Mesodermal cell (in vitro differentiated cells): ENCODE measurements at regions not wholly inside any gene's neighbourhood (a gene's known extent, or its start where the extent isn't known, plus 50 kb on each side); places are given as distances from the start of the nearest gene placed in this dataset.
A peak's percentile ranks its signal among the peaks of the same experiment; 100 is the strongest.

Experiments
- H3K27ac ChIP-seq: 2 replicates; pipeline ENCODE4 v1.7.0; 2013; ENCODE audit warnings: mild to moderate bottlenecking, low read depth, low read length, moderate library complexity; ENCODE audit not compliant: severe bottlenecking
- H3K36me3 ChIP-seq: 2 replicates; pipeline ENCODE4 v1.7.1; 2013; ENCODE audit warnings: mild to moderate bottlenecking, low read length, moderate library complexity; ENCODE audit not compliant: control insufficient read depth, insufficient read depth
- H3K4me1 ChIP-seq: one replicate; pipeline ENCODE4 v1.7.1; 2013; ENCODE audit warnings: mild to moderate bottlenecking, low read length; ENCODE audit not compliant: insufficient read depth, control insufficient read depth, poor library complexity, severe bottlenecking
- H3K4me3 ChIP-seq: 2 replicates; pipeline ENCODE4 v1.7.0; 2013; ENCODE audit warnings: low read length, control low read depth, mild to moderate bottlenecking; ENCODE audit not compliant: insufficient read depth, poor library complexity, severe bottlenecking; ENCODE audit errors: extremely low read depth
- H3K9me3 ChIP-seq: 2 replicates; pipeline ENCODE4 v1.7.1; 2013; ENCODE audit warnings: mild to moderate bottlenecking, low read length, moderate library complexity; ENCODE audit not compliant: control insufficient read depth
- WGBS, 2 experiments: methylation state at CpG; one replicate each; pipeline ENCODE4 v1.1.5; 2013; ENCODE audit warnings: missing lambda C conversion rate in 2 of 2; ENCODE audit not compliant: insufficient coverage in 2 of 2; 5-methylcytosine and 5-hydroxymethylcytosine counted together

- Histone ChIP-seq H3K27ac (no peak overlapping the region), H3K9me3 (no peaks in the 10 kb centered on the region), H3K36me3 (no peaks in the 10 kb centered on the region), H3K4me1 (no peaks in the 10 kb centered on the region), H3K4me3 (no peak overlapping the region)
- WGBS, 2 experiments, result no CpG with 5 or more reads among the region's 2 CpGs
Measured at GRCh38 chr4:14504162-14504561, 498.1 kb upstream of the CPEB2 start.

GRCh38 chr4:14513471-14513870 lies 488.8 kb upstream of the CPEB2 start:
- 94 to 100% methylated on average over 3 to 4 of the region's 4 CpGs for WGBS, 2 experiments
- H3K36me3 ChIP-seq, result no peaks in the 10 kb centered on the region
- H3K27ac ChIP-seq, result no peak overlapping the region
- H3K9me3 ChIP-seq, result no peaks in the 10 kb centered on the region
- peaks cover 12% of the 10 kb centered on the region for H3K4me1 ChIP-seq
- no peak overlapping the region for H3K4me3 ChIP-seq

- Histone ChIP-seq H3K4me3 (no peak overlapping the region), H3K4me1 (peaks cover 28% of the 10 kb centered on the region)
- 100% methylated on average over 1 to 2 of the region's 2 CpGs for WGBS, 2 experiments
Measured at GRCh38 chr4:14515556-14515955, 486.7 kb upstream of the CPEB2 start.

GRCh38 chr4:14518136-14518535 lies 484.1 kb upstream of the CPEB2 start:
- Histone ChIP-seq H3K4me1 (peaks cover 36% of the 10 kb centered on the region), H3K27ac (peak overlapping the region; percentile 41), H3K4me3 (no peak overlapping the region), H3K36me3 (no peaks in the 10 kb centered on the region), H3K9me3 (peaks cover 6% of the 10 kb centered on the region)
- WGBS, 2 experiments, result 63 to 83% methylated on average over 1 of the region's 2 CpGs

More at GRCh38 chr4:14515556-14515955, 486.7 kb upstream of the CPEB2 start:
- Histone ChIP-seq H3K9me3 (no peaks in the 10 kb centered on the region), H3K27ac (no peak overlapping the region), H3K36me3 (no peaks in the 10 kb centered on the region)

GRCh38 chr4:14520171-14520570 lies 482.1 kb upstream of the CPEB2 start:
- H3K9me3 ChIP-seq, result peaks cover 6% of the 10 kb centered on the region
- no peaks in the 10 kb centered on the region for H3K36me3 ChIP-seq
- peak overlapping the region; percentile 89 for H3K27ac ChIP-seq
- 60 to 63% methylated on average over 1 of the region's 1 CpG for WGBS, 2 experiments
- H3K4me3 ChIP-seq, result no peak overlapping the region
- H3K4me1 ChIP-seq, result peaks cover 43% of the 10 kb centered on the region

GRCh38 chr4:14524276-14524675 lies 478.0 kb upstream of the CPEB2 start:
- 86 to 100% methylated on average over 1 of the region's 1 CpG for WGBS, 2 experiments
- H3K36me3 ChIP-seq, result no peaks in the 10 kb centered on the region
- H3K4me3 ChIP-seq, result no peak overlapping the region
- peaks cover 30% of the 10 kb centered on the region for H3K4me1 ChIP-seq
- H3K9me3 ChIP-seq, result peaks cover 10% of the 10 kb centered on the region
- H3K27ac ChIP-seq, result no peak overlapping the region

- 83% methylated on average over 2 of the region's 2 CpGs; no CpG with 5 or more reads in 1 of the 2 experiments for WGBS, 2 experiments
Measured at GRCh38 chr4:14528918-14529317, 473.4 kb upstream of the CPEB2 start.

GRCh38 chr4:14529653-14530052 lies 472.6 kb upstream of the CPEB2 start:
- H3K27ac ChIP-seq, result peak overlapping the region; percentile 93
- H3K4me1 ChIP-seq, result peaks cover 11% of the 10 kb centered on the region
- H3K9me3 ChIP-seq, result peaks cover 3% of the 10 kb centered on the region
- no peak overlapping the region for H3K4me3 ChIP-seq
- WGBS, 2 experiments, result 5 to 12% methylated on average over 2 to 3 of the region's 4 CpGs
- H3K36me3 ChIP-seq, result no peaks in the 10 kb centered on the region

More at GRCh38 chr4:14528918-14529317, 473.4 kb upstream of the CPEB2 start:
- Histone ChIP-seq H3K4me3 (no peak overlapping the region), H3K27ac (peak overlapping the region; percentile 93), H3K4me1 (peaks cover 18% of the 10 kb centered on the region), H3K36me3 (no peaks in the 10 kb centered on the region), H3K9me3 (peaks cover 3% of the 10 kb centered on the region)

GRCh38 chr4:14532436-14532835 lies 469.8 kb upstream of the CPEB2 start:
- peaks cover 11% of the 10 kb centered on the region for H3K4me1 ChIP-seq
- H3K9me3 ChIP-seq, result no peaks in the 10 kb centered on the region
- no peak overlapping the region for H3K27ac ChIP-seq
- no peaks in the 10 kb centered on the region for H3K36me3 ChIP-seq
- H3K4me3 ChIP-seq, result no peak overlapping the region

- Histone ChIP-seq H3K9me3 (no peaks in the 10 kb centered on the region), H3K27ac (no peak overlapping the region), H3K4me1 (peaks cover 3% of the 10 kb centered on the region), H3K4me3 (no peak overlapping the region), H3K36me3 (no peaks in the 10 kb centered on the region)
- WGBS, 2 experiments, result 43 to 58% methylated on average over 1 to 2 of the region's 2 CpGs
Measured at GRCh38 chr4:14539246-14539645, 463.0 kb upstream of the CPEB2 start.

- WGBS, 2 experiments, result 83% methylated on average over 1 of the region's 5 CpGs; no CpG with 5 or more reads in 1 of the 2 experiments
- Histone ChIP-seq H3K27ac (no peak overlapping the region), H3K9me3 (no peaks in the 10 kb centered on the region)
Measured at GRCh38 chr4:14545163-14545562, 457.1 kb upstream of the CPEB2 start.

More at GRCh38 chr4:14545163-14545562, 457.1 kb upstream of the CPEB2 start:
- Histone ChIP-seq H3K4me1 (no peaks in the 10 kb centered on the region), H3K36me3 (no peaks in the 10 kb centered on the region), H3K4me3 (no peak overlapping the region)
